Left kidney (tissue), 1 donor: ENCODE measurements at regions not wholly inside any gene's neighbourhood (a gene's known extent, or its start where the extent isn't known, plus 50 kb on each side); places are given as distances from the start of the nearest gene placed in this dataset.
"Not testable (repeated sequence)": the region's sequence is repeated elsewhere in the genome, so short reads cannot be mapped to it uniquely, and the experiment has no call there.

Experiments
- DNase-seq: peaks from one replicate; pipeline ENCODE4 v3.0.0-alpha.2; 2013

DNA sequence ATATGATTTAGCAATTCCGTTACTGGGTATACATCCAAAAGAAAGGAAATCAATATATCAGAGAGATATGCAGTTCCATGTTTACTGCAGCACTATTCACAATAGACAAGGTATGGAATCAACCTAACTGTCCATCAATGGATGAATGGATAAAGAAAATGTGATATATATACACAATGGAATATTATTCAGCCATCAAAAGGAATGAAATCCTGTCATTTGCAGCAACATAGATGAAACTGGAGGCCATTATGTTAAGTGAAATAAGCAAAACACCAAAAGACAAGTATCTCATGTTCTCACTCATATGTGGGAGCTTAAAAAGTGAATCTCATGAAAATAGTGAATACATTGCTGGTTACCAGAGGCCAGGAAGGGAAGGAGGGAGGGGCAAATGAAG is 390.8 kb downstream of the ZFHX3 start:
- no peak for DNase-seq

DNA sequence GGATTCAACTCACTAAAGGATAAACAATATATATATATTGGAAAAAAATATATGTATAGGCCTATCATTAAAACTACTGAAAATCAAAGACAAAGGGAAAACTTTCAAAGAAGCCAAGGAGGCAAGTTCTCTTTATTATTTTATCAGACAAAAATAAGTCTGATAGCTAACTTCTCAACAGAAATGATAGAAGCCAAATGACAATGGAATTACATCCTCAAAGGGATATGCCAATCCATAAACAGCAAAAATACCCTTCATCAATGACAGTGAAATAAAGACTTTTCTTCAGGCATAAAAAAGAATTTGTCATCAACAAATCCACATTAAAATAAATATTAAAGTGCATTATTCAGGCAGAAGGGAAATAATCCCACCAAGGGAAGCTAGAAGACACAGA is 393.4 kb downstream of the ZFHX3 start:
- DNase-seq = no peak

- no peak for DNase-seq
Measured at GRCh38 chr16:72649254-72649944, 398.5 kb downstream of the ZFHX3 start.

DNA sequence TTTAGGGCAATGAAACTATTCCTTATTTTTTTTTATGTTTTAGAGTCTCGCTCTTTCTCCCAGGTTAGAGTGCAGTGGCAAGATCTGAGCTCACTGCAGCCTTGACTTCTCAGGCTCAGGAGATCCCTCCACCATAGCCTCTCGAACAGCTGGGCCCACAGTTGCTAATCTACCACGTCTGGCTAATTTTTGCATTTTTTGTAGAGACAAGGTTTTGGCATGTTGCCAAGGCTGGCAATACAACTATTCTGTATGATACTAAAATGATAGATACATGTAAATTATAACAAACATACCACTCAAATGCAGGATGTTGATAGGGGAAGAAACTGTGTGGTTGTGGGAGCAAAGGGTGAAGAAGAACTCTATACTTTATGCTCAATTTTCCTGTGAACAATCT is 401.3 kb downstream of the ZFHX3 start:
- no peak for DNase-seq

GRCh38 chr16:72645538-72645937 is 402.4 kb downstream of the ZFHX3 start:
- no peak for DNase-seq

GRCh38 chr16:72644911-72645310 is 403.0 kb downstream of the ZFHX3 start:
- no peak for DNase-seq

- no peak for DNase-seq
Measured at GRCh38 chr16:72639494-72639893, 408.4 kb downstream of the ZFHX3 start.

GRCh38 chr16:72637306-72637705 is 410.6 kb downstream of the ZFHX3 start:
- no peak for DNase-seq

DNA sequence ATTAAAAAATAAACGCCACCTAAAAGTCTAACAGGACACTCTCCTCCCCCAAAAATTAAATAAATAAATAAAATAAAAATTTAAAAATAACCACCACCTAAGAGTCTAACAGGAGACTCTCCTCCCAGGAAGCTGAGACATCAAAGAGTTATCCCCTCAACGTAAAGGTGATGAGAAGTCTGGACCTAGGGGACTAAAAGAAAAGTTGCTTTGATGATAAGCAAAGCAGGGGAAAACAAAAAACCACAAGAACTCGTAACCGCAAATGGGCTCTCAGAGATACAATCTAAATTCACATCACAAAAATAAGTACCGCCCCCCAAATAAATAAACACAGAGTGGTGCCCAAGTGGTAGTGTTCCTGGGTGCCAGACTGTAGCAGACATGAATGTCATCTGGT is 412.2 kb downstream of the ZFHX3 start:
- DNase-seq = no peak

DNA sequence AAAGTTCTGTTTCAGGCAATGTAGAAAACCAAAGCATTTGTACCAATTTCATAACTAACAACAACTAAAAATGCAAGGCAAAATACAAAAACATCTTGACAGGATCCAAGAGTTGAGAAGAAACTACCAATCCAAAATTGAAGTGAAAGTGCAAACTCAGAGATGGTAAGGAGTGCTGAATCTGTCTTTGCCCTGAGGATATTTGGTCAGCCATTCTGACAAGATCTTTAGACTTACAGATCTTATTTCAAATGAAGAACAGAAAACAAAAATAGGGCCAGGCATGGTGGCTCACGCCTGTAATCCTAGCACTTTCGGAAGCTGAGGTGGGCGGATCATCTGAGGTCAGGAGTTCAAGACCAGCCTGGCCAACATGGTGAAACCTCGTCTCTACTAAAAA is 412.8 kb downstream of the ZFHX3 start:
- DNase-seq = no peak

DNA sequence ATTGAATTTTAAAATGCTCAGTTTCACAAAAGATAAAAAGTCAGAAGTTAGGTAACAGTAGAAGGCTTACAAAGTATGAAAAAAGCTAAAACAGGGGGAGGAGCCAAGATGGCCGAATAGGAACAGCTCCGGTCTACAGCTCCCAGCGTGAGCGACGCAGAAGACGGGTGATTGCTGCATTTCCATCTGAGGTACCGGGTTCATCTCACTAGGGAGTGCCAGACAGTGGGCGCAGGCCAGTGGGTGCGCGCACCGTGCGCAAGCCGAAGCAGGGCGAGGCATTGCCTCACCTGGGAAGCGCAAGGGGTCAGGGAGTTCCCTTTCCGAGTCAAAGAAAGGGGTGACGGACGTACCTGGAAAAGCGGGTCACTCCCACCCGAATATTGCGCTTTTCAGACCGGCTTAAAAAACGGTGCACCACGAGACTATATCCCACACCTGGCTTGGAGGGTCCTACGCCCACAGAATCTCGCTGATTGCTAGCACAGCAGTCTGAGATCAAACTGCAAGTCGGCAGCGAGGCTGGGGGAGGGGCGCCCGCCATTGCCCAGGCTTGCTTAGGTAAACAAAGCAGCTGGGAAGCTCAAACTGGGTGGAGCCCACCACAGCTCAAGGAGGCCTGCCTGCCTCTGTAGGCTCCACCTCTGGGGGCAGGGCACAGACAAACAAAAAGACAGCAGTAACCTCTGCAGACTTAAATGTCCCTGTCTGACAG is 420.6 kb downstream of the ZFHX3 start:
- not testable (repeated sequence) for DNase-seq

- no peak for DNase-seq
Measured at GRCh38 chr16:72626623-72627022, 421.3 kb downstream of the ZFHX3 start.

DNA sequence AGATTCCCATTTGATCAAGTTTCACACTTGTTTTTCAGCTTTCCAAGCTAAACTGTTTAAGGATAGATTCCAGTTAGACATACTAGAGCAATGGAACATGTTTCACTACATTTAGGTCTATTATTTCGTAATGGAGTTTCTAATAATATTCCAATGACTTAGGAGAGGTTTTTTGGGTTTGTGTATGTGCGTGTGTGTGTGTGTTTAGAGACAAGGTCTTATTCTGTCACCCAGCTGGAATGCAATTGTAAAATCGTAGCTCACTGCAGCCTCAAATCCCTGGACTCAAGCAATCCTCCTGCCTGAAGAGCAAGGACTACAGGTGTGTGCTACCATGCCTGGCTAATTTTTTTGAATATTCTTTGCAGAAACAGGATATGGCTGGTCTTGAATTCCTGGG is 426.3 kb downstream of the ZFHX3 start:
- no peak for DNase-seq

GRCh38 chr16:72620853-72621252 is 427.1 kb downstream of the ZFHX3 start:
- no peak for DNase-seq

DNA sequence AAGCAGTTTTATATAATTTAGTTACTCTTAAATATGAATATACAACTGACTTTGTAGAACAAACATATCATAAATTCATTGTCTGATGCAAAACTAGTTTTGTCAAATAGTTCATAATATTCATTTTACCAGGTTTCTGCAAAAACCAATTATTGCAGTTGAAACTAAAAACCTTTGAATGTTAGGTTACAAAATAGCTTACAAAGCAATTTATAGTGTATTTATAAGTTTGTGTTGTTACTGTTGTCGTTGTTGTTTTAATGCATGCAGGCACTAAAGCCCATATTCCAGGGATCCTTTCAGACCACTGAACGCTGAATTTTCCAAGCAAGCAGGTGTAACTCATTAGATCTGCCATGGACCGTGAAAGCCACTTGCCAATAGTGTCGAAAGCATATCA is 427.6 kb downstream of the ZFHX3 start:
- DNase-seq = no peak

DNA sequence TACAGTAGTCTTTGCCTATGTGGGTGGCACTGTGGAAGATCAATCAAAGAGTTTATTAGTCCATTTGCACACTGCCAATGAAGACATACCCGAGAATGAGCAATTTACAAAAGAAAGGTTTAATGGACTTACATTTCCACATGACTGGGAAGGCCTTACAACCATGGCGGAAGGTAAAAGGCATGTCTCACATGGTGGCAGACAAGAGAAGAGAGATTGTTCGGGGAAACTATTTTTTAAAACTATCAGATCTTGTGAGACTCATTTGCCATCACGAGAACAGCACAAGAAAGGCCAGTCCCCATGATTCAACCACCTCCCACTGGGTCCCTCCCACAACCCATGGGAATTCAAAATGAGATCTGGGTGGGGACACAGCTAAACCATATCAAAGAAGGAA is 432.1 kb downstream of the ZFHX3 start:
- DNase-seq = no peak

- DNase-seq = no peak
Measured at GRCh38 chr16:72612718-72613117, 435.2 kb downstream of the ZFHX3 start.

- no peak for DNase-seq
Measured at GRCh38 chr16:72612256-72612655, 435.7 kb downstream of the ZFHX3 start.

GRCh38 chr16:72609933-72610332 is 438.0 kb upstream of the PMFBP1 start:
- no peak for DNase-seq

- no peak for DNase-seq
Measured at GRCh38 chr16:72609066-72609465, 437.1 kb upstream of the PMFBP1 start.

- DNase-seq = no peak
Measured at GRCh38 chr16:72604375-72604774, 432.4 kb upstream of the PMFBP1 start.

- no peak for DNase-seq
Measured at GRCh38 chr16:72602499-72602898, 430.5 kb upstream of the PMFBP1 start.

DNA sequence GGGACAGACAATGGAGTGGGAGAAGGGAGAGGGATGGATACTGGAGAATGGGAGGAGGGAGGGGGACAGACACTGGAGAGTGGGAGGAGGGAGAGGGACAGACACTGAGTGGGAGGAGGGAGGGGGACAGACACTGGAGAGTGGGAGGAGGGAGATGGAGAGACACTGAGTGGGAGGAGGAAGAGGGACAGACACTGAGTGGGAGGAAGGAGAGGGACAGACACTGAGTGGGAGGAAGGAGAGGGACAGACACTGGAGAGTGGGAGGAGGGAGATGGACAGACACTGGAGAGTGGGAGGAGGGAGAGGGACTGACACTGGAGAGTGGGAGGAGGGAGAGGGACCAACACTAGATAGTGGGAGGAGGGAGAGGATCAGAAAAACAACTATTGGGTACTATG is 426.7 kb upstream of the PMFBP1 start:
- DNase-seq = no peak

DNA sequence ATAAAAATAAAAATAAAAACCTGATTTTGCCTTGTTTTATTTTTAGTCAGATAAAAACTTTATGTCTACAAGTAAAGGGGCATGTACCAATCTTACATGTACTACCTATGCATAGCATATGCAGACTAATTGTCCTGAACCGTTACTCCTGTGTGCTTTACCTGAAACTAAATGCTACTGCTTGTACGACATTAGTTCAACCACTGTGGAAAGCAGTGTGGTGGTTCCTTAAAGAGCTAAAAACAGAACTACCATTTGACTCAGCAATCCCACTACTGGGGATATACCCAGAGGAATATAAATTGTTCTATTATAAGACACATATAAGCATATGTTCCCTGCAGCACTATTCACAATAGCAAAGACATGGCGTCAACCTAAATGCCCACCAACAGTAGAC is 426.0 kb upstream of the PMFBP1 start:
- no peak for DNase-seq
